Kidney (tissue), 13 donors: ENCODE measurements at regions not wholly inside any gene's neighbourhood (a gene's known extent, or its start where the extent isn't known, plus 50 kb on each side); places are given as distances from the start of the nearest gene placed in this dataset.

ENCODE experiments used
- DNase-seq, 5 donors: peaks; one replicate each; pipeline ENCODE4 v3.0.0-alpha.2; 2013 to 2020
- FAIRE-seq: peaks from 2 replicates; lab custom pipeline; 2012; peaks lifted over from hg19 to GRCh38; lab: Jason Lieb, UNC
- H3K27ac ChIP-seq, 2 donors: one replicate each; pipeline ENCODE4 v1.7.0; 2013; ENCODE audit warnings: low read depth in 2 of 2, low read length in 2 of 2, inconsistent platforms in 1 of 2
- H3K27me3 ChIP-seq: one replicate; pipeline ENCODE4 v1.7.1; 2013; ENCODE audit warnings: low read length, inconsistent platforms; ENCODE audit not compliant: control insufficient read depth, insufficient read depth
- H3K36me3 ChIP-seq, 3 donors: one replicate each; pipeline versions ENCODE4 v1.7.0 to v1.7.1; 2013; ENCODE audit warnings: low read length in 3 of 3, control low read depth in 1 of 3, inconsistent platforms in 1 of 3; ENCODE audit not compliant: insufficient read depth in 3 of 3, control insufficient read depth in 2 of 3
- H3K4me1 ChIP-seq, 3 donors: one replicate each; pipeline versions ENCODE4 v1.7.0 to v1.7.1; 2013; ENCODE audit warnings: low read length in 3 of 3, inconsistent platforms in 1 of 3, low read depth in 1 of 3; ENCODE audit not compliant: control insufficient read depth in 2 of 3, insufficient read depth in 2 of 3
- H3K4me3 ChIP-seq, 3 donors: one replicate each; pipeline versions ENCODE4 v1.7.0 to v1.8.1; 2013; ENCODE audit warnings: low read length in 3 of 3, control low read depth in 1 of 3, inconsistent platforms in 1 of 3
- H3K9ac ChIP-seq, 3 donors: one replicate each; pipeline versions ENCODE4 v1.7.0 to v1.7.1; 2013; ENCODE audit warnings: low read length in 3 of 3, control low read depth in 1 of 3, inconsistent platforms in 1 of 3
- H3K9me3 ChIP-seq, 3 donors: one replicate each; pipeline versions ENCODE4 v1.7.0 to v1.7.1; 2013; ENCODE audit warnings: low read length in 3 of 3, control low read depth in 1 of 3, inconsistent platforms in 1 of 3; ENCODE audit not compliant: control insufficient read depth in 2 of 3, insufficient read depth in 1 of 3
- CTCF ChIP-seq: IDR thresholded peaks from 3 replicates; pipeline ENCODE4 v1.5.1; 2012; ENCODE audit warnings: mild to moderate bottlenecking, moderate library complexity, borderline replicate concordance; ENCODE audit not compliant: insufficient read depth; ENCODE audit errors: extremely low read depth
- intact Hi-C: fragments of 100-400 bp; cut with DNase I; formaldehyde crosslinking; loops from one replicate; pipeline ENCODE4 v1.11.1; 2022
- donor health status: control.
- donor health status: control.
- donor health status: control.
- donor health status: control.
- donor health status: control.
- donor health status: DM: yes; HTN: yes; CAD: no.
- donor health status: Normal renal cell carcinoma (clear cell type).

GRCh38 chr7:388961-389701, 99.2 kb downstream of the FOXL3 start:
- Histone ChIP-seq H3K27ac (no peak overlapping the region), H3K4me1 (no peaks in the 10 kb centered on the region), H3K4me3 (no peak overlapping the region), H3K27me3 (no peaks in the 10 kb centered on the region), H3K9ac (no peak overlapping the region), H3K36me3 (no peaks in the 10 kb centered on the region), H3K9me3 (peaks cover 0 to 15% (median 0%) of the 10 kb centered on the region in 3 donors)
- DNase-seq: peak in 2 of 5 donors; percentile 31 to 54
- TF ChIP-seq CTCF: no peak
- intact Hi-C loops: no loop called here
- FAIRE-seq: no peak

DNA sequence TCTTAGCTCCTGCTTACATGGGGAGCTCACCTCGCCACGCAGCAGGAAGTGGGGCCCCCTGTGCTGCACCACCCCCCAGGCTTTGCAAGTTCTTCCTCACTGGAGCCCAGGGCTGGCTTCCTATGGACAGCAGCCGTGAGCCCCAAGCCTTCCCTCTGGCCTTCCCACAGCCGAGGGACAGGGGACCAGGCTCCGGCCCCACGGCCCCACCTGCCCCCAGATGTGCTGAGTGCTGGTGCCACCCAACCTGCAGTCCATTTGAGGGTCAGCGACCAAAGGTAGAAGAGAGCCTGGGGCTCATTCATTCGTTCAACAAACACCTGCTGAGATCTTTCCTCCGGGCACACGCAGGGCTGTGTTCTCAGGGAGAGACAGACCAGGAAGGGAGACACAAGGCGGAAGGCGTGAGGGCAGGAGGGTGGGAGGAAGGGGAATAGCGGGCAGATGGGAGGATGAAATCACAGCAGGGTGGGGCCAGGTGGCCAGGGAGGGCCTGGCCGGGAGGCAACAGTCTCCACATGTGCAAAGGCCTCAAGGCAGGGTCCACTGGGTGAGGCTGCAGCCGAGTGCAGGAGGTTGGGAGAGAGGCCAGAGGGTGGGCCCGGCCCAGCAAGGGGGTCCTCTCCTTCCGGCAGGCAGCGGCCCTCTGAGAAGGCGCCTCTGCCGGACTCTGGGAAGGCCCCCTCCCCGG, 100.1 kb downstream of the FOXL3 start:
- Histone ChIP-seq H3K9me3 (peaks cover 0 to 8% (median 0%) of the 10 kb centered on the region in 3 donors), H3K27ac (no peak overlapping the region), H3K36me3 (no peaks in the 10 kb centered on the region), H3K27me3 (no peaks in the 10 kb centered on the region), H3K4me3 (no peak overlapping the region), H3K9ac (no peak overlapping the region), H3K4me1 (no peaks in the 10 kb centered on the region)
- DNase-seq (peak in 1 of 5 donors; percentile 56), FAIRE-seq (no peak)
- intact Hi-C loops: no loop called here
- TF ChIP-seq CTCF: no peak

DNA sequence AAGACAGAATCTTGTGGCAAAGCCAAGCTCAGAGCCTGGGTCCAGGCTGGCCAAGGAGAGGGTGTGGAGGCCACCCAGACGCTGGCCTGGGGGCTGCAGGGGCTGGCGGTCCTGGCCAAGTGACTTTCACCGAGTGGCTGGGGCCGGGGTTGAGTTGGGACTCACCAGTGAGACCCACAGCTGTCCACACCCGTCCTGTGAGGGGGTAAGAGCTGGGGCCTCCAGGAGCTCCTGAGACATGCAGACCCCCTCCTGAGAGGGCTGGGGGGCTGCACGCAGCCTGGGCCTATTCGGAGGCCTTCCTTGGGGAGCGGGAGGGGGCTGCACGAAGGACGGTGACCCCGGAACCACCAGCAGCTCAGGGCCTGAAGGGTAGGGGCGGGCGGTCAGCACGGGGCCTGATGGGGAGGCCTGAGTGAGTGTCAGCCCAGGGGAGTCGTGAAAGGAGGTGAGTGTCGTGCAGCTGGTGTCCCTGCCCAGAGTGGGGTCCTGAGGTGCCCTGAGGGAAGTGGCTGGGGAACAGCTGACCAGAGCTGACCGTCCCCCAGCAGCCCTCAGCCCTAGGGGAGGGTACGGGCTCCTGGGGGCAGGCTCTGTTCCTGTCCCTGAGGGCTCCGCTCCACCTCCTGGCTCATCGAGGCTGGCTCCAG, 100.9 kb downstream of the FOXL3 start:
- Histone ChIP-seq H3K36me3 (no peaks in the 10 kb centered on the region), H3K27me3 (no peaks in the 10 kb centered on the region), H3K4me3 (no peak overlapping the region), H3K4me1 (no peaks in the 10 kb centered on the region), H3K27ac (no peak overlapping the region), H3K9ac (no peak overlapping the region), H3K9me3 (peaks cover 0 to 8% (median 0%) of the 10 kb centered on the region in 3 donors)
- FAIRE-seq (no peak), DNase-seq (peak in 1 of 5 donors; percentile 63)
- intact Hi-C loops: no loop called here
- TF ChIP-seq CTCF: no peak
